GM12892 (cell line): ENCODE measurements at regions not wholly inside any gene's neighbourhood (a gene's known extent, or its start where the extent isn't known, plus 50 kb on each side); places are given as distances from the start of the nearest gene placed in this dataset.

Source experiments
- POLR2A ChIP-seq: IDR thresholded peaks from 2 replicates; pipeline ENCODE4 v1.6.1; 2011; ENCODE audit warnings: low read depth, low read length, control low read depth
- TAF1 ChIP-seq: IDR thresholded peaks from 2 replicates; pipeline ENCODE4 v1.6.1; 2011; ENCODE audit warnings: low read depth, mild to moderate bottlenecking, control low read depth, low read length, borderline replicate concordance

DNA sequence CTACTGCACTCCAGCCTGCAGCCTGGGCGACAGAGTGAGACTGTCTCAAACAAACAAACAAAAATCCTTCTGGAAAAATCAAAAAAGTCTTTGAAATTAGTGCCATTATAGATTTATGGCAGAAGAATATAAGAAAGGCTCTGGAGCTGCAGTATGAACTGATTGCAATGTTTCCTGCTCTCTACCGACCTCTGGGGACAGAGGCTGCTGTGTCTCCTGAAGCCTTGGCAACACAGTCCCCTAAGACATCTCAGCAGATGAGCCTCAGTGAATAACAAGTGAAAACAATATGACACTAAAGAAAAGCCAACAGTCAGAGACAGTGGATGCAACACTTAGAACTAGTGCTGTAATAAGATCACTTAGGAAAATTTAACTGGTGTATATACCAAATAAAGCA is 494.9 kb upstream of the LRATD1 start:
- TF ChIP-seq TAF1, result no peak
- no peak for TF ChIP-seq POLR2A
